GM12878 (cell line): ENCODE measurements at regions not wholly inside any gene's neighbourhood (a gene's known extent, or its start where the extent isn't known, plus 50 kb on each side); places are given as distances from the start of the nearest gene placed in this dataset.

Experiments
- ATAC-seq: fragments of 200-7000 bp; cut with Tn5 transposase; 3 replicates; pipeline ENCODE4 v1.9.1; 2020; ENCODE audit warnings: mild to moderate bottlenecking, moderate library complexity
- BruUV-seq: library from RNA; stranded (reverse); fragments of 400-500 nt; replicated peaks from 2 replicates; lab custom pipeline; 2021; lab: Mats Ljungman, UMichigan
- CTCF ChIA-PET: fragments of 300-600 bp; sonication (Branson Sonifier 250); formaldehyde crosslinking; extraction: SDS; loops from one replicate; lab custom pipeline; 2021; ENCODE audit warnings: inconsistent platforms; lab: Yijun Ruan, JAX
- POLR2A ChIA-PET: fragments of 350-600 bp; formaldehyde crosslinking; extraction: SDS; loops from one replicate; lab custom pipeline; 2021; ENCODE audit warnings: inconsistent platforms; lab: Charles Lee
- RAD21 ChIA-PET: fragments of 300-600 bp; sonication (Branson Sonifier 250); formaldehyde crosslinking; loops from one replicate; lab custom pipeline; 2023; ENCODE audit warnings: antibody characterized with exemption; ENCODE audit not compliant: unreplicated experiment; lab: Charles Lee
- SMC1A ChIA-PET: fragments of 300-600 bp; sonication (Branson Sonifier 250); formaldehyde crosslinking; loops from one replicate; lab custom pipeline; 2023; ENCODE audit not compliant: unreplicated experiment, uncharacterized antibody; lab: Charles Lee
- DNase-seq: peaks from one replicate; pipeline ENCODE4 v3.0.0-alpha.2; 2011; ENCODE audit warnings: low read depth, low spot score
- FAIRE-seq: peaks from 3 replicates; lab custom pipeline; 2011; peaks lifted over from hg19 to GRCh38; lab: Jason Lieb, UNC
- H2AFZ ChIP-seq: 2 replicates; pipeline ENCODE4 v1.6.0; 2011; ENCODE audit warnings: low read depth, low read length, control low read depth; ENCODE audit not compliant: control insufficient read depth
- H3K27ac ChIP-seq: 2 replicates; pipeline ENCODE4 v1.5.1; 2011; ENCODE audit warnings: control low read depth; ENCODE audit not compliant: control insufficient read depth, insufficient read depth
- H3K27me3 ChIP-seq, 2 experiments: replicated peaks in 1 of 2; 2 replicates each; pipeline versions ENCODE4 v1.6.0 to v1.6.1; 2011; ENCODE audit warnings: low read length in 1 of 2; ENCODE audit not compliant: control insufficient read depth in 2 of 2, insufficient read depth in 2 of 2
- H3K36me3 ChIP-seq, 2 experiments: 2 replicates each; pipeline ENCODE4 v1.5.1; 2011; ENCODE audit warnings: low read length in 1 of 2; ENCODE audit not compliant: control insufficient read depth in 2 of 2, insufficient read depth in 2 of 2
- H3K4me1 ChIP-seq: 2 replicates; pipeline ENCODE4 v1.6.1; 2011; ENCODE audit warnings: mild to moderate bottlenecking, low read length, moderate library complexity, mixed read lengths; ENCODE audit not compliant: control insufficient read depth, insufficient read depth
- H3K4me2 ChIP-seq: 2 replicates; pipeline ENCODE4 v1.6.0; 2011; ENCODE audit warnings: control low read depth; ENCODE audit not compliant: control insufficient read depth, insufficient read depth
- H3K4me3 ChIP-seq: fragments of 200-600 bp; sonication (generic); 2 replicates; pipeline ENCODE4 v1.5.1; 2016
- H3K79me2 ChIP-seq: 2 replicates; pipeline ENCODE4 v1.6.0; 2011; ENCODE audit warnings: low read length; ENCODE audit not compliant: control insufficient read depth, insufficient read depth
- H3K9ac ChIP-seq: 2 replicates; pipeline ENCODE4 v1.8.0; 2011; ENCODE audit warnings: low read length, control low read depth, mixed read lengths; ENCODE audit not compliant: control insufficient read depth, insufficient read depth
- H3K9me3 ChIP-seq: replicated peaks from 3 replicates; pipeline ENCODE4 v1.5.1; 2011; ENCODE audit warnings: mild to moderate bottlenecking, low read length; ENCODE audit not compliant: control insufficient read depth, insufficient read depth
- H4K20me1 ChIP-seq: 2 replicates; pipeline ENCODE4 v1.6.0; 2011; ENCODE audit not compliant: control insufficient read depth, insufficient read depth
- ATF7 ChIP-seq: fragments of 450-650 bp; IDR thresholded peaks from 2 replicates; pipeline ENCODE4 v1.6.1; 2016; ENCODE audit warnings: low read depth, mild to moderate bottlenecking
- CHD2 ChIP-seq: IDR thresholded peaks from 2 replicates; pipeline ENCODE4 v1.6.1; 2011; ENCODE audit warnings: low read depth, low read length, improper control_type of control experiment, borderline replicate concordance
- GABPA ChIP-seq: IDR thresholded peaks from 2 replicates; pipeline ENCODE4 v1.6.1; 2014; ENCODE audit warnings: antibody characterized with exemption, low read depth, mild to moderate bottlenecking, inconsistent platforms
- IKZF2 ChIP-seq, 2 experiments: fragments of 450-650 bp; IDR thresholded peaks; 2 replicates each; pipeline ENCODE4 v1.6.1; 2017; ENCODE audit warnings: mild to moderate bottlenecking in 2 of 2, moderate library complexity in 2 of 2
- LARP7 ChIP-seq: fragments of 450-650 bp; IDR thresholded peaks from 2 replicates; pipeline ENCODE4 v1.6.1; 2017; ENCODE audit warnings: mild to moderate bottlenecking
- MEF2B ChIP-seq: fragments of 450-650 bp; IDR thresholded peaks from 2 replicates; pipeline ENCODE4 v1.6.1; 2018; ENCODE audit warnings: mild to moderate bottlenecking, moderate library complexity; ENCODE audit not compliant: partially characterized antibody, poor library complexity, severe bottlenecking
- PML ChIP-seq: IDR thresholded peaks from 2 replicates; pipeline ENCODE4 v1.6.1; 2012; ENCODE audit warnings: low read length, inconsistent platforms
- RBBP5 ChIP-seq: fragments of 200-600 bp; sonication (generic); conservative IDR thresholded peaks from 2 replicates; pipeline ENCODE4 v1.6.1; 2016
- SP1 ChIP-seq: IDR thresholded peaks from one replicate; pipeline ENCODE4 v1.6.1; 2011; ENCODE audit warnings: low read depth, low read length
- TAF1 ChIP-seq: IDR thresholded peaks from 2 replicates; pipeline ENCODE4 v1.6.1; 2011; ENCODE audit warnings: mild to moderate bottlenecking, low read depth, low read length, borderline replicate concordance
- WGBS: methylation state at CpG from one replicate; pipeline ENCODE4 v1.1.6; 2016; ENCODE audit warnings: low lambda C conversion rate; ENCODE audit not compliant: insufficient replicate concordance, insufficient coverage; ENCODE audit errors: missing lambda C conversion rate; 5-methylcytosine and 5-hydroxymethylcytosine counted together
- in situ Hi-C: fragments of 300-500 bp; cut with MboI; formaldehyde crosslinking; loops from 9 replicates; pipeline ENCODE4 v1.14.3; 2018; ENCODE audit warnings: mixed read lengths
- intact Hi-C: fragments of 100-400 bp; cut with micrococcal nuclease; formaldehyde crosslinking; loops from one replicate; pipeline ENCODE4 v1.14.2; 2022; ENCODE audit not compliant: unreplicated experiment
- TF ChIP-seq, protein P1 (sequence below), 3 experiments: IDR thresholded peaks in 2 of 3; conservative IDR thresholded peaks in 1 of 3; 2 replicates each; pipeline ENCODE4 v1.5.1; 2011; ENCODE audit warnings: low read depth in 3 of 3, low read length in 3 of 3, mild to moderate bottlenecking in 3 of 3, control low read depth in 2 of 3, moderate library complexity in 2 of 3, inconsistent platforms in 1 of 3, mixed read lengths in 1 of 3; ENCODE audit not compliant: control insufficient read depth in 2 of 3, insufficient read depth in 1 of 3; ENCODE audit errors: extremely low read depth in 1 of 3
- TF ChIP-seq, protein P2 (sequence below): fragments of 450-650 bp; formaldehyde crosslinking; IDR thresholded peaks from 2 replicates; pipeline ENCODE4 v1.5.0; 2022; ENCODE audit warnings: mild to moderate bottlenecking, missing genetic modification characterization

DNA sequence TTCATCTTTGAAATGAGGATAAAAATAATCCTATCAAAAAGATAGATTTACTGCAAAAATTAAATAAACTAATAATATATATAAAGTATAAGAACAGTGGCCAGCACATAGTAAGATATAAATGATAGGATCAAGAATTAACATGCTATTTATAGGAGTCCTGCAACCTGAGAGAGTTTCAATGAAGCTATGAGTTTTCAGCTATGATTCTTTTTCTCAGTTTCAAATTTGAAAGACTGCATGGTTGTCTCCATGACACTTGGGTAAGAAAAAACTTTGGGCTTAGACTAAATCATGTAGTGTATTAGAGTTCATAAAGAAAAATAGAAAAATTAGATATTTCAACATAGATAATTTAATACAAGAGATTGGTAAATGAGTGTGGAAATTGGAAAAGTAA is 817.8 kb upstream of the KIF2B start (continued):
- TF ChIP-seq, protein P1, sequence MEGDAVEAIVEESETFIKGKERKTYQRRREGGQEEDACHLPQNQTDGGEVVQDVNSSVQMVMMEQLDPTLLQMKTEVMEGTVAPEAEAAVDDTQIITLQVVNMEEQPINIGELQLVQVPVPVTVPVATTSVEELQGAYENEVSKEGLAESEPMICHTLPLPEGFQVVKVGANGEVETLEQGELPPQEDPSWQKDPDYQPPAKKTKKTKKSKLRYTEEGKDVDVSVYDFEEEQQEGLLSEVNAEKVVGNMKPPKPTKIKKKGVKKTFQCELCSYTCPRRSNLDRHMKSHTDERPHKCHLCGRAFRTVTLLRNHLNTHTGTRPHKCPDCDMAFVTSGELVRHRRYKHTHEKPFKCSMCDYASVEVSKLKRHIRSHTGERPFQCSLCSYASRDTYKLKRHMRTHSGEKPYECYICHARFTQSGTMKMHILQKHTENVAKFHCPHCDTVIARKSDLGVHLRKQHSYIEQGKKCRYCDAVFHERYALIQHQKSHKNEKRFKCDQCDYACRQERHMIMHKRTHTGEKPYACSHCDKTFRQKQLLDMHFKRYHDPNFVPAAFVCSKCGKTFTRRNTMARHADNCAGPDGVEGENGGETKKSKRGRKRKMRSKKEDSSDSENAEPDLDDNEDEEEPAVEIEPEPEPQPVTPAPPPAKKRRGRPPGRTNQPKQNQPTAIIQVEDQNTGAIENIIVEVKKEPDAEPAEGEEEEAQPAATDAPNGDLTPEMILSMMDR (IDR thresholded peaks at IDR 0.05 in 2 of 3, conservative IDR thresholded peaks at IDR 0.05 in 1 of 3; ENCODE audit: control insufficient read depth in 2 of 3, extremely low read depth in 1 of 3, insufficient read depth in 1 of 3, low read depth in 3 of 3, low read length in 3 of 3), result no peak
- no peak for TF ChIP-seq SP1
- no peak for TF ChIP-seq TAF1
- no peak for TF ChIP-seq RBBP5
- no peak for TF ChIP-seq LARP7
- TF ChIP-seq, protein P2, sequence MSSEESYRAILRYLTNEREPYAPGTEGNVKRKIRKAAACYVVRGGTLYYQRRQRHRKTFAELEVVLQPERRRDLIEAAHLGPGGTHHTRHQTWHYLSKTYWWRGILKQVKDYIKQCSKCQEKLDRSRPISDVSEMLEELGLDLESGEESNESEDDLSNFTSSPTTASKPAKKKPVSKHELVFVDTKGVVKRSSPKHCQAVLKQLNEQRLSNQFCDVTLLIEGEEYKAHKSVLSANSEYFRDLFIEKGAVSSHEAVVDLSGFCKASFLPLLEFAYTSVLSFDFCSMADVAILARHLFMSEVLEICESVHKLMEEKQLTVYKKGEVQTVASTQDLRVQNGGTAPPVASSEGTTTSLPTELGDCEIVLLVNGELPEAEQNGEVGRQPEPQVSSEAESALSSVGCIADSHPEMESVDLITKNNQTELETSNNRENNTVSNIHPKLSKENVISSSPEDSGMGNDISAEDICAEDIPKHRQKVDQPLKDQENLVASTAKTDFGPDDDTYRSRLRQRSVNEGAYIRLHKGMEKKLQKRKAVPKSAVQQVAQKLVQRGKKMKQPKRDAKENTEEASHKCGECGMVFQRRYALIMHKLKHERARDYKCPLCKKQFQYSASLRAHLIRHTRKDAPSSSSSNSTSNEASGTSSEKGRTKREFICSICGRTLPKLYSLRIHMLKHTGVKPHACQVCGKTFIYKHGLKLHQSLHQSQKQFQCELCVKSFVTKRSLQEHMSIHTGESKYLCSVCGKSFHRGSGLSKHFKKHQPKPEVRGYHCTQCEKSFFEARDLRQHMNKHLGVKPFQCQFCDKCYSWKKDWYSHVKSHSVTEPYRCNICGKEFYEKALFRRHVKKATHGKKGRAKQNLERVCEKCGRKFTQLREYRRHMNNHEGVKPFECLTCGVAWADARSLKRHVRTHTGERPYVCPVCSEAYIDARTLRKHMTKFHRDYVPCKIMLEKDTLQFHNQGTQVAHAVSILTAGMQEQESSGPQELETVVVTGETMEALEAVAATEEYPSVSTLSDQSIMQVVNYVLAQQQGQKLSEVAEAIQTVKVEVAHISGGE (CRISPR knock-in tag), result no peak

DNA sequence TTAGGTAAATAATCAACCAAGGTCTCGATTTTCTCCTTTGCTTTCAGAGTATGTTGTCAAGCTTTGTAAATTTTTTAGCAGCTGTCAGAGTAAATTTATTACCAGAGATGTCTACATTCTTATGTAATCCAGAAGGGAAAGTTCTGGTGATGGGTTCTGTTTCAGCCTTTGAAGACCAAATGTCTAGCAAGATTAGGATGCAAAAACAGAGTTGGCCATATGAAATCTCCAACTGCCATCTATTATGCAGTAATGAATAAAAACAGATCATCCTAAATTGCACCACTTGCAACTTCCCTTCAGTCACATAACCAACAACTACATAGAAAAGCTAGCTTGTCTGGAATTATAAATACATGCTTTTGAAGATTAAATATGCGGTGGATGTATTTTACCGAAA is 826.8 kb upstream of the KIF2B start:
- H3K9ac ChIP-seq, result no peak overlapping the region
- no TSS peak for BruUV-seq
- SMC1A ChIA-PET, result interaction anchor here (1.0 kb wide), 1 partner anchor 9 kb away, joined by 3 read pairs; no protein-coding TSS in a partner anchor
- CTCF ChIA-PET, result no interaction called here
- TF ChIP-seq IKZF2 (IDR thresholded peaks at IDR 0.05) (no peak), MEF2B (no peak), ATF7 (no peak), GABPA (no peak), CHD2 (no peak), PML (no peak)
- no peaks in the 10 kb centered on the region for H3K36me3 ChIP-seq
- RAD21 ChIA-PET, result no interaction called here
- FAIRE-seq (no peak), DNase-seq (no peak), ATAC-seq (no peak)
- in situ Hi-C loops (no loop called here), intact Hi-C loops (no loop called here)
- no peaks in the 10 kb centered on the region for H4K20me1 ChIP-seq
- 0% methylated on average over 3 of the region's 3 CpGs for WGBS
- no peaks in the 10 kb centered on the region for H3K79me2 ChIP-seq
- no peak overlapping the region for H3K4me2 ChIP-seq
- no peak overlapping the region for H2AFZ ChIP-seq
- no peaks in the 10 kb centered on the region; the same call in 2 of the 3 replicates for H3K9me3 ChIP-seq
- POLR2A ChIA-PET, result no interaction called here
- no peaks in the 10 kb centered on the region for H3K4me1 ChIP-seq
- no peaks in the 10 kb centered on the region for H3K27me3 ChIP-seq
- H3K27ac ChIP-seq, result no peak overlapping the region
- H3K4me3 ChIP-seq, result no peak overlapping the region
